CD4-positive, alpha-beta T cell (primary cell): ENCODE measurements at regions not wholly inside any gene's neighbourhood (a gene's known extent, or its start where the extent isn't known, plus 50 kb on each side); places are given as distances from the start of the nearest gene placed in this dataset.

Experiments
- ATAC-seq: fragments of 200-7000 bp; cut with Tn5 transposase; one replicate; pipeline ENCODE4 v1.10.0; 2022; ENCODE audit warnings: mild to moderate bottlenecking; ENCODE audit not compliant: poor library complexity
- CTCF ChIA-PET: fragments of 350-600 bp; sonication (Branson Sonifier 250); formaldehyde crosslinking; loops from one replicate; lab custom pipeline; 2021; ENCODE audit warnings: antibody characterized with exemption, inconsistent platforms; lab: Charles Lee
- POLR2A ChIA-PET: fragments of 350-600 bp; sonication (Branson Sonifier 250); formaldehyde crosslinking; loops from one replicate; lab custom pipeline; 2021; ENCODE audit warnings: antibody characterized with exemption, inconsistent platforms; lab: Charles Lee
- DNase-seq, 14 experiments: peaks; one replicate each; pipeline ENCODE4 v3.0.0-alpha.2; 2013 to 2020; ENCODE audit warnings: mixed read lengths in 2 of 14
- H3K27ac ChIP-seq, 2 donors: one replicate each; pipeline versions ENCODE4 v1.5.1 to v1.7.0; 2013; ENCODE audit warnings: low read length in 2 of 2, low read depth in 1 of 2, mild to moderate bottlenecking in 1 of 2
- H3K27me3 ChIP-seq, 2 experiments: 1 replicate in 1 of 2; 2 replicates in 1 of 2; pipeline versions ENCODE4 v1.6.1 to v1.7.0; 2013; ENCODE audit warnings: low read length in 2 of 2, control low read depth in 1 of 2, mild to moderate bottlenecking in 1 of 2, moderate library complexity in 1 of 2; ENCODE audit not compliant: insufficient read depth in 2 of 2, control insufficient read depth in 1 of 2
- H3K36me3 ChIP-seq: one replicate; pipeline ENCODE4 v1.6.1; 2013; ENCODE audit warnings: low read length, control low read depth; ENCODE audit not compliant: insufficient read depth
- H3K4me1 ChIP-seq: one replicate; pipeline ENCODE4 v1.6.1; 2013; ENCODE audit warnings: low read length, control low read depth; ENCODE audit not compliant: insufficient read depth
- H3K4me3 ChIP-seq: one replicate; pipeline ENCODE4 v1.5.1; 2013; ENCODE audit warnings: mild to moderate bottlenecking, low read length, moderate library complexity
- H3K9me3 ChIP-seq, 2 experiments: 1 replicate in 1 of 2; 2 replicates in 1 of 2; pipeline versions ENCODE4 v1.6.1 to v1.7.0; 2013; ENCODE audit warnings: low read length in 2 of 2, mild to moderate bottlenecking in 2 of 2, control low read depth in 1 of 2, moderate library complexity in 1 of 2; ENCODE audit not compliant: control insufficient read depth in 1 of 2, insufficient read depth in 1 of 2
- H3K27ac Mint-ChIP-seq: one replicate; pipeline ENCODE4 v1.8.0; 2020; ENCODE audit warnings: mixed read lengths
- H3K27me3 Mint-ChIP-seq: one replicate; pipeline ENCODE4 v1.8.0; 2021; ENCODE audit warnings: mixed read lengths
- H3K36me3 Mint-ChIP-seq: one replicate; pipeline ENCODE4 v1.8.0; 2021; ENCODE audit warnings: low read depth, mixed read lengths
- H3K4me1 Mint-ChIP-seq: one replicate; pipeline ENCODE4 v1.8.0; 2021; ENCODE audit warnings: low read depth, mixed read lengths
- H3K4me3 Mint-ChIP-seq: one replicate; pipeline ENCODE4 v1.8.0; 2020; ENCODE audit warnings: mild to moderate bottlenecking, mixed read lengths
- H3K9me3 Mint-ChIP-seq: one replicate; pipeline ENCODE4 v1.8.0; 2020; ENCODE audit warnings: mixed read lengths
- intact Hi-C, 2 experiments: fragments of 100-400 bp; cut with DNase I in 1 of 2; cut with micrococcal nuclease in 1 of 2; formaldehyde crosslinking; loops; one replicate each; pipeline versions ENCODE4 v1.15.1 to v1.9.0; 2023 to 2025; cut with DNase I, micrococcal nuclease
- TF ChIP-seq, protein P1 (sequence below): fragments of 200-600 bp; IDR thresholded peaks from one replicate; pipeline ENCODE4 v1.8.0; 2022; ENCODE audit warnings: antibody characterized with exemption, mild to moderate bottlenecking

DNA sequence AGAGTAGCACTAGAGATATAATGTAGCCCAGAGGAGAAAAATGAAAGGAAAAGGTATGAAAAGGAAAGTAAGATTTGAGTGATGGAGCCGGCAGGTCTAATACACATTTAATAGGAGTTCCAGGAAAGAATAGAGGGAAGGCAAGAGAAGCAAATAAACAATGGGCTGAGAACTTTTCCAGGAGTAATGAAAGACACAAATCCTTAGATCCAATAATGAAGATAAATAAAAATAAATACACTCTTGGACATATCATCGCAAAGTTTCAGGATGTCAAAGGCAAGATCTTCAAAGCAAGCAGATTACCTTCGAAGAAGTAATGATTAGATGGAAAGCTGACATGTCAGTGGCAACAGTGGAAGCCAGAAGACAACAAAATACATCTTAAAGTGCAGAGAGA lies 102.0 kb upstream of the YWHAQ start:
- no peaks in the 10 kb centered on the region for H3K36me3 Mint-ChIP-seq
- Histone ChIP-seq H3K4me3 (no peak overlapping the region), H3K9me3 (no peaks in the 10 kb centered on the region), H3K36me3 (no peaks in the 10 kb centered on the region), H3K4me1 (peaks cover 28% of the 10 kb centered on the region), H3K27ac (no peak overlapping the region), H3K27me3 (no peaks in the 10 kb centered on the region)
- intact Hi-C loops, result loop anchor here in 1 of 2 experiments (10.0 kb wide), 2 partner anchors 128 to 178 kb away; partner anchors contain the start of gene ADAM17
- H3K27ac Mint-ChIP-seq, result no peak overlapping the region
- ChIA-PET POLR2A (no interaction called here), CTCF (no interaction called here)
- no peak overlapping the region for H3K4me3 Mint-ChIP-seq
- TF ChIP-seq, protein P1, sequence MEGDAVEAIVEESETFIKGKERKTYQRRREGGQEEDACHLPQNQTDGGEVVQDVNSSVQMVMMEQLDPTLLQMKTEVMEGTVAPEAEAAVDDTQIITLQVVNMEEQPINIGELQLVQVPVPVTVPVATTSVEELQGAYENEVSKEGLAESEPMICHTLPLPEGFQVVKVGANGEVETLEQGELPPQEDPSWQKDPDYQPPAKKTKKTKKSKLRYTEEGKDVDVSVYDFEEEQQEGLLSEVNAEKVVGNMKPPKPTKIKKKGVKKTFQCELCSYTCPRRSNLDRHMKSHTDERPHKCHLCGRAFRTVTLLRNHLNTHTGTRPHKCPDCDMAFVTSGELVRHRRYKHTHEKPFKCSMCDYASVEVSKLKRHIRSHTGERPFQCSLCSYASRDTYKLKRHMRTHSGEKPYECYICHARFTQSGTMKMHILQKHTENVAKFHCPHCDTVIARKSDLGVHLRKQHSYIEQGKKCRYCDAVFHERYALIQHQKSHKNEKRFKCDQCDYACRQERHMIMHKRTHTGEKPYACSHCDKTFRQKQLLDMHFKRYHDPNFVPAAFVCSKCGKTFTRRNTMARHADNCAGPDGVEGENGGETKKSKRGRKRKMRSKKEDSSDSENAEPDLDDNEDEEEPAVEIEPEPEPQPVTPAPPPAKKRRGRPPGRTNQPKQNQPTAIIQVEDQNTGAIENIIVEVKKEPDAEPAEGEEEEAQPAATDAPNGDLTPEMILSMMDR, result no peak
- peaks cover 3% of the 10 kb centered on the region for H3K9me3 Mint-ChIP-seq
- DNase-seq, result no peak
- no peaks in the 10 kb centered on the region for H3K27me3 Mint-ChIP-seq
- H3K4me1 Mint-ChIP-seq, result peaks cover 30% of the 10 kb centered on the region
- no peak for ATAC-seq

DNA sequence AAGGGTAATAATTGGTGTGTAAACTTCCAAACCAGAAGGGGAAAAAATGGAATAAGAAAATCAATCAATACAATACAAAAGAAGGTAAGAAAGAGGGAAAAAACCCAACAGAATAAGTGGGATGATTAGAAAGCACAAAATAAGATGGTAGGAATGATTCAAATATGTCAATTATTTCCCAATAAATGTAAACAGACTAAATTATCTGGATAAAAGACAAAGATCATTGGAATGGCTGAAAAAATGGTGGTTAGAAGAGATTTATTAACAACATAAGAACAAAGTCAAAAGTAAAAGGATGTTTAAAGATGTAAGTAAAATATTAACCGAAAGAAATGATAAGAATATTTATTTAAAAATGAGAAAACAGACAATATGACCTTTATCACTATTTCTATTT lies 103.5 kb upstream of the YWHAQ start:
- ChIA-PET POLR2A (interaction anchor here (0.9 to 2.5 kb wide), 2 partner anchors 19 to 56 kb away, joined by 3 to 14 read pairs; no protein-coding TSS in a partner anchor), CTCF (no interaction called here)
- Histone ChIP-seq H3K4me1 (peaks cover 41% of the 10 kb centered on the region), H3K27me3 (no peaks in the 10 kb centered on the region), H3K4me3 (no peak overlapping the region), H3K27ac (no peak overlapping the region), H3K36me3 (no peaks in the 10 kb centered on the region), H3K9me3 (no peaks in the 10 kb centered on the region)
- DNase-seq, result no peak
- no peaks in the 10 kb centered on the region for H3K27me3 Mint-ChIP-seq
- no peak overlapping the region for H3K27ac Mint-ChIP-seq
- intact Hi-C loops, result loop anchor here in 1 of 2 experiments (10.0 kb wide), 2 partner anchors 130 to 180 kb away; partner anchors contain the start of gene ADAM17
- TF ChIP-seq, protein P1, result no peak
- ATAC-seq, result no peak
- H3K4me3 Mint-ChIP-seq, result no peak overlapping the region
- peaks cover 44% of the 10 kb centered on the region for H3K4me1 Mint-ChIP-seq
- peaks cover 3% of the 10 kb centered on the region for H3K9me3 Mint-ChIP-seq
- H3K36me3 Mint-ChIP-seq, result no peaks in the 10 kb centered on the region

DNA sequence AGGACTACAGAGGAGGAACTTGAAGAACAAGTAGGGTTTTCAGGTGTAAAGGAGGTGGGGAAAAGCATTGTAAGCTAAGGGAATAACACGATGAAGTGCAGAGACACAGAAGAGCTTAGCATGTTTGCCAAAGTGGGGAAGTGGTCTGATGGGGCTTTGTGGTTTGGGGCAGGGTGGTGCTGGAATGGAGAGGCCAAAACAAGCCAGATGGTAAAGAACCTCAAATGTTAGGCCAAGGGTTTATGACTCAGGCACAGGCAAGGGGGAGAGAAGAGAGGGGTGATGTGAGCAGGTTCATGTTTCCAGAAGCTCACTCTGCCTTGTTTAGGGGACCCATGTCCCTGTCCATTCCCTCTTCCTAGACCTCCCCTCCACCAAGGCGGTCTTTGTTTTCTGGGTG lies 104.5 kb upstream of the YWHAQ start:
- Histone ChIP-seq H3K4me1 (peaks cover 46% of the 10 kb centered on the region), H3K4me3 (no peak overlapping the region), H3K9me3 (no peaks in the 10 kb centered on the region), H3K27me3 (no peaks in the 10 kb centered on the region), H3K36me3 (no peaks in the 10 kb centered on the region), H3K27ac (no peak overlapping the region)
- intact Hi-C loops, result loop anchor here (5.0 to 10.0 kb wide), 4 partner anchors 103 to 181 kb away; partner anchors contain the start of genes ADAM17 (in 2 of the 2) and YWHAQ (in 1 of the 2)
- Mint-ChIP-seq H3K27ac (peak overlapping the region; percentile 55), H3K4me3 (no peak overlapping the region), H3K4me1 (peaks cover 49% of the 10 kb centered on the region), H3K36me3 (no peaks in the 10 kb centered on the region), H3K9me3 (peaks cover 3% of the 10 kb centered on the region), H3K27me3 (no peaks in the 10 kb centered on the region)
- no peak for ATAC-seq
- TF ChIP-seq, protein P1, result no peak
- DNase-seq, result peak in 4 of 14 experiments; percentile 19 to 59 (median 34)
- POLR2A ChIA-PET, result interaction anchor here (0.7 to 2.6 kb wide), 6 partner anchors 18 to 1077 kb away, joined by 3 to 14 read pairs (median 4); partner anchors contain the start of genes ADAM17 and PDIA6
- CTCF ChIA-PET, result interaction anchor here (0.5 to 1.0 kb wide), 3 partner anchors 35 to 412 kb away, joined by 3 to 4 read pairs (median 3); no protein-coding TSS in a partner anchor
